ENCODE measurements at regions not wholly inside any gene's neighbourhood (a gene's known extent, or its start where the extent isn't known, plus 50 kb on each side); places are given as distances from the start of the nearest gene placed in this dataset.

DNA sequence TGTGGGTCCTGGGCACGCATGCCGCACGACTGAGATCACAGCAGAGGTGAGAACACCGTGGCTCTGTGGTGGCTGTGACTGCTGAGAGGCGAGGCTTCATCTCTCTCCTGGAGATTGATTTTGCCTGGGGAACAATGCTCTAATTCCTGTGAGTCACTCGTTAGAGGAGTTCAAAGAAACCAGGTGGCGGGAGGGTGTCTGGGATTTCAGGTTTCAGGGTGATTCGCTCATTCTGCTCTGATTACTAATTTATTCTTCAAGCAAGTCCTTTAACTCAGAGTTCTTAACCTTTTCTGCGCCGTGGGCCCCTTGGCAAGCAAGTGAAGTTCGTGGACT, 56.3 kb downstream of the GLI2 start:
- TF ChIP-seq, protein P1, sequence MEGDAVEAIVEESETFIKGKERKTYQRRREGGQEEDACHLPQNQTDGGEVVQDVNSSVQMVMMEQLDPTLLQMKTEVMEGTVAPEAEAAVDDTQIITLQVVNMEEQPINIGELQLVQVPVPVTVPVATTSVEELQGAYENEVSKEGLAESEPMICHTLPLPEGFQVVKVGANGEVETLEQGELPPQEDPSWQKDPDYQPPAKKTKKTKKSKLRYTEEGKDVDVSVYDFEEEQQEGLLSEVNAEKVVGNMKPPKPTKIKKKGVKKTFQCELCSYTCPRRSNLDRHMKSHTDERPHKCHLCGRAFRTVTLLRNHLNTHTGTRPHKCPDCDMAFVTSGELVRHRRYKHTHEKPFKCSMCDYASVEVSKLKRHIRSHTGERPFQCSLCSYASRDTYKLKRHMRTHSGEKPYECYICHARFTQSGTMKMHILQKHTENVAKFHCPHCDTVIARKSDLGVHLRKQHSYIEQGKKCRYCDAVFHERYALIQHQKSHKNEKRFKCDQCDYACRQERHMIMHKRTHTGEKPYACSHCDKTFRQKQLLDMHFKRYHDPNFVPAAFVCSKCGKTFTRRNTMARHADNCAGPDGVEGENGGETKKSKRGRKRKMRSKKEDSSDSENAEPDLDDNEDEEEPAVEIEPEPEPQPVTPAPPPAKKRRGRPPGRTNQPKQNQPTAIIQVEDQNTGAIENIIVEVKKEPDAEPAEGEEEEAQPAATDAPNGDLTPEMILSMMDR (IDR thresholded peaks at IDR 0.05), result no peak
- no peak for TF ChIP-seq POLR2A (IDR thresholded peaks at IDR 0.05)
